Activated T-helper 1 cell treated with anti-CD3 and anti-CD28 coated beads, Interleukin-2, amount 50 U/mL, for 16 hours (primary cell): ENCODE measurements at regions not wholly inside any gene's neighbourhood (a gene's known extent, or its start where the extent isn't known, plus 50 kb on each side); places are given as distances from the start of the nearest gene placed in this dataset.

Source experiments
- DNase-seq, 2 donors: peaks; one replicate each; pipeline ENCODE4 v3.0.0-alpha.2; 2020; ENCODE audit warnings: low read depth in 1 of 2, low spot score in 1 of 2

GRCh38 chr15:77716632-77717332, 84.1 kb upstream of the LINGO1 start:
- DNase-seq, result no peak

- DNase-seq, result no peak
Measured at GRCh38 chr15:77715860-77716259, 83.1 kb upstream of the LINGO1 start.

GRCh38 chr15:77715051-77715450, 82.3 kb upstream of the LINGO1 start:
- no peak for DNase-seq

GRCh38 chr15:77714555-77714954, 81.8 kb upstream of the LINGO1 start:
- DNase-seq, result no peak

- DNase-seq, result no peak
Measured at GRCh38 chr15:77714023-77714422, 81.3 kb upstream of the LINGO1 start.

GRCh38 chr15:77713281-77713680, 80.6 kb upstream of the LINGO1 start:
- no peak for DNase-seq

- DNase-seq, result no peak
Measured at GRCh38 chr15:77712438-77712837, 79.7 kb upstream of the LINGO1 start.

GRCh38 chr15:77710637-77711036, 77.9 kb upstream of the LINGO1 start:
- DNase-seq, result no peak

- no peak for DNase-seq
Measured at GRCh38 chr15:77710206-77710605, 77.5 kb upstream of the LINGO1 start.

GRCh38 chr15:77709135-77709886, 76.6 kb upstream of the LINGO1 start:
- DNase-seq, result no peak

GRCh38 chr15:77706482-77707244, 74.0 kb upstream of the LINGO1 start:
- no peak for DNase-seq

- DNase-seq, result no peak
Measured at GRCh38 chr15:77702211-77702957, 69.7 kb upstream of the LINGO1 start.

GRCh38 chr15:77698481-77698880, 65.8 kb upstream of the LINGO1 start:
- DNase-seq, result no peak

GRCh38 chr15:77697893-77698292, 65.2 kb upstream of the LINGO1 start:
- DNase-seq, result no peak

- DNase-seq, result no peak
Measured at GRCh38 chr15:77696871-77697270, 64.2 kb upstream of the LINGO1 start.

GRCh38 chr15:77695961-77696582, 63.4 kb upstream of the LINGO1 start:
- no peak for DNase-seq

- DNase-seq, result no peak
Measured at GRCh38 chr15:77695548-77695947, 62.8 kb upstream of the LINGO1 start.

- no peak for DNase-seq
Measured at GRCh38 chr15:77693576-77693975, 60.9 kb upstream of the LINGO1 start.

- DNase-seq, result no peak
Measured at GRCh38 chr15:77692614-77693013, 59.9 kb upstream of the LINGO1 start.

GRCh38 chr15:77691607-77692006, 58.9 kb upstream of the LINGO1 start:
- DNase-seq, result no peak

GRCh38 chr15:77689821-77690220, 57.1 kb upstream of the LINGO1 start:
- no peak for DNase-seq
